8988T (cell line): ENCODE measurements at regions not wholly inside any gene's neighbourhood (a gene's known extent, or its start where the extent isn't known, plus 50 kb on each side); places are given as distances from the start of the nearest gene placed in this dataset.

Source experiments
- DNase-seq: peaks from one replicate; pipeline ENCODE4 v3.0.0; 2011

DNA sequence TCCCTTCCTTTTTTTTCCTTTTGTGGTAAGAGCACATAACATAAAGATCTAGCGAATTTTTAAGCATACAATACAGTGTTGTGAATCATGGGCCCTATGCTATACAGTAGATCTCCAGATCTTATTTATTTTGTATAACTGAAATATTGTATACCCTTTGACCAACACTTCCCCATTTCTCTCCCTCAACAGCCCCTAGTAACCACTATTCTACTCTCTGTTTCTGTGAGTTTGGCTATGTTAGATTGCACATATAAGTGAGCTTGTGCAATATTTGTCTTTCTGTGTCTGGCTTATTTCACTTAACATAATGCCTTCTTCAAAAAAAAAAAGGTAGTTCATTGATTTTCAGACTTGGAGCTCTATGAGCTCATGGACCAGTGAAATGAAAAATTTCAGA, 180.5 kb downstream of the C11orf91 start:
- DNase-seq: no peak

DNA sequence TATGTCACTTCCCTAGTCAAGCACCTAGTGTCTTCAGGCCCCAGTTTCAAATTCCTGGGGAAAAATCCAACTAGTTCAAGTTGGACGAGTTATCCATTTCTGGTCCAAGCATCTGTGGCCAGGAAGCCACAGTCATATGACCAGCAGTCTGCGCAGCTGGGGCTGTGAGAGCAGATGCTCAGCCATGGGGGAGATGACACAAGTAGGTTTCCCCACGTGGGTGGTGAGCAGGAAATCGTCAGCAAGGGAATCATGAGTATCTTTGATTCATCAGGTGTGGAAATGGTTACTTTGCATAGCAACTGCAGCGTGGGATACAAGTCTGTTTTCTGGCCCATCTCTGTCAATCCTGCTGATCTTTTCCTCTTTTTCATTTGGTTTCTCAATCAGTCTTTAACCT, 185.3 kb downstream of the C11orf91 start:
- no peak for DNase-seq

DNA sequence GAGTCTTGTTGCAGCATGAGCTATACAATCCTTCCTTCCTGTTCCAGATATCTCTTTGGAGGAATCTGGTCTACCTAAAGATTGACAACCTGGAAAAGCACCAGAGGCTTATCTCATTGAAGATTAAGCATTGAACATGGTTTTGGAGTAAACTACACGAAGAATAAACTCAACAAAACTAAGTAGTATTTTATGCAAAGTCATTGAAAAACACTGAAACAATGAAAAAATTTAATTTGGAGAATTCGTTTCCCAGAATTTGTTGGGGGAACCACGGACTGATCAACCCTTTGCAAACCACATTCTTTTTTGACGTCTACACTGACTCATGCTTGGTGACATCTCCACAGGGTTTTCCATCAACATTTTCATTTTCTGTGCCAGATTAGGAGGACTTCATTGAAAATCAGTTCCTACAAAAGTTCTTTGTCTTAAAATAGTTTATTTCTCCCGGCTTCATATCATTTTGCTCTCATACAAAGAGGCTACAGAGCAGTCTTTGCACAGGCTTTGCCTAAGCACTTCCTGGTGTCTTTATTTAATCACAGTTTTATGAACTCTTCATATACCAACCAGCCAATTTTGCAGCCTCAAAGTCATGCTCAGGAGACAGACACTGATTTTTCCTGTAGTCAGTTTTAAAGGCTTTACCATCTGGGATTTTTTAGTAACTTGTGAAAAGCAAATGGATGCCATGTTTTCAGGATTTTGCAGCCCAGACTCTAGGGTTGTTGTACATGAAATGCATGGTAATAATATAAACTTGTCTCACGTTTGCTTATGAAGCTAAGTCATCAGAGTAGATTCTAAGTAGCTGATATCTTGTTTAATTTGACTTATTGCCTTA, 186.3 kb downstream of the C11orf91 start:
- no peak for DNase-seq

- no peak for DNase-seq
Measured at GRCh38 chr11:33509632-33510031, 191.0 kb downstream of the C11orf91 start.

GRCh38 chr11:33507967-33508366, 192.7 kb downstream of the C11orf91 start:
- DNase-seq: no peak

- no peak for DNase-seq
Measured at GRCh38 chr11:33507356-33507755, 193.3 kb downstream of the C11orf91 start.

DNA sequence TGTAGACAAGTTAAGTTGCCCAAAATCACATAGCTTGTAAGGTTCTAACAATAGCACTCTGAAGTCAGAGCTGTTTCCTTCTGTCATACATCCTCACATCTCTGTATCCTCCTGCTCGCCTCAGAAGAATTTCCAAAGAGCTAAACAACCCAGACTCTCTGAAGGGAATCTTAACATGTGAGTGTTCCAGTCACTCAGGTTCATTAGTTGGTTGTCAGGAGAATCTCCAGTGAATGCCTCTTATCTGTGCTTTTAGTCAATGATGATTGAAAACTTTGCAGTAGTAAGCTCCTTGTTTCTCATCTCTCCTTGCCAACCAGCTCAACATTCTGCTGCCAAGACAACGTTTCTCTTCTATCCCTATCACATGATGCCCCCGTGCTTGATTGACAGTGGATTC, 195.5 kb downstream of the C11orf91 start:
- no peak for DNase-seq

DNA sequence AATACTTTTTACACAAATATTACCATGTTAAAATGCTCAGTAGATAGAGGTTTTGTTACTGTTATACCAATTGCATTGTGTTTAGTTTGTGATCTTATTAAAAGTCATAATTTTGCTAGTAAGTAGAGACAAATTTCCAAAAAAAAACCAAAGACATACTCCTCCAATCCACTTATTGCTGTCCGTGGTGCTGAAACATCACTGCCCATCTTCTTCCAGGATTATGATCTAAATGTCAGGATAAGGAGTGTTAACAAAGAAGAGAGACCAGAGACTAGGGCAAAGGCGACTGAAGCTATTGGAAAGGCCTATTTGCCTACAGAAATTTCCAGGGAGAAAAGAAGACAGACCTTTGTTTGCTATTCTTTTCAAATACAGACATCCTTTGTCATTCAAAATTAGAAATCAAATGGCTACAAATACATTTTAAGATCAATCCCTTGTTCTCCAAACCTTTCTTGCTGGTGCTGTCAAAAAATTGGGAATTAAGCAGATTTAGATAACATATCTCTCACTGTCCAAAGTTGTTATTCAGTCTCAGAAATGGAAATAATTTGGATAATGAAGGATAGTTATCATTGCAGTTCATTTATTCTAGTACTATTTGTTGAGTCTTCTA, 199.7 kb downstream of the C11orf91 start:
- DNase-seq: no peak

GRCh38 chr11:33500332-33500731, 200.3 kb downstream of the C11orf91 start:
- no peak for DNase-seq

GRCh38 chr11:33492596-33492995, 208.0 kb downstream of the C11orf91 start:
- no peak for DNase-seq

DNA sequence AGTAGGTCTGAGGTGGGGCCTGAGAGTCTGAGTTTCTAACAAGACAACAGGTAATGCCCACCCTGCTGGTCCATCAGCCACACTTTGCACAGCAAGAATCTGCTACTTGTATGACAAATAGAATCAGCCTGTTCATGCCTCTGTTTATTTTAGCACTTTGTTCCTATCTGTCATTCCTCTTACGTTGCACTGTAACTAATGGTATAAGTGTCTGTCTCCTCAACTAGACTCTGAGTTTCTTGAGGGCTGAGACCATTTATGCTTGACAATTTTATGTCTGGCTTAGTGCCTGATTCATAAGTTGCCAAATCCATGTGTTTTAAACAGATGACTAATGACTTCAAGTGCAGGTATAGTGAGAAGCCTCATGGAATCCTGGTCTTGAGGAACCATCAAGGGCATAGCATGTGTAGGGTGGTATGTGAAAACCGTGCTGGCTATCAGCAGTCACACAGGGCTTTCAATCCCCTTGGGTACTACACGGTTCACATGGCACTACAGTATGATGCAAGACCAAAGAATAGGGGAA, 209.7 kb downstream of the C11orf91 start:
- no peak for DNase-seq

DNA sequence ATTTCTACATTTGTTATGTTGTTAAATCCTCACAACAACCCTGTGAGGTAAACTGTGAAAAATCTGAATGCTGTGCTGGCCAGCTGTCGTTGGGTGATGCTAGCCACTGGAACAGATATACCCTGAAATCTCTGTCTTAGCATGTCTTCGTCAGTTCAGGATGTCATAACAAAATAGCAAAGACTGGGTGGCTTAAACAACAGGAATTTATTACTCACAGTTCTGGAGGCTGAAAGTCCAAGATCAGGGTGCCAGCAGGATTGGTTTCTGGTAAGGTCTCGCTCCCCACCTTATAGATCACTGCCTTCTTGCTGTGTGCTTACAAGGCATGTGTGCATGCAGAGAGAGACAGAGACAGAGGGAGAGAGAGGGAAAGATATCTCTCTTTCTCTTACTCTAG, 211.7 kb downstream of the C11orf91 start:
- no peak for DNase-seq

- DNase-seq: no peak
Measured at GRCh38 chr11:33480626-33481025, 220.0 kb downstream of the C11orf91 start.

DNA sequence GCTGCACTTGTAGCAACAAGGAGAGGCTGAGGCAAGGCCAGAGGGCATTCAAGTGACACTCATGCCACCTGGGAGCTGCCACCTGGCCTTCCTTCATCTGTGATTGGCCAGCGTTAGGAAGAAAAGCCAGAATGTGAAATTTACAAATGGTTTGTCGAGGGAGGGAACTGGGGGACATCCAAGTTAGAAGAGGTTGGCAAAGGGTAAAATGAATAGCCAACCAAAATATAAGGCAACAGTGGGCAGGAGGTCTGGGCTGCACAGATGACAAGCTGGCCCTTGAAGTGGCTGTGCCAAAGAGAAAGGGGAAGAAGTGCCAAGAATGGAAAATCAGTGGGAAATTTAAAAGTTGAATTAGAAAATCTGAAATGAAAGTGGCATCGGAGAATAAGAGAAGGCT, 221.4 kb downstream of the C11orf91 start:
- no peak for DNase-seq

- no peak for DNase-seq
Measured at GRCh38 chr11:33478111-33478573, 221.0 kb downstream of the HIPK3 start.

GRCh38 chr11:33476945-33477606, 219.9 kb downstream of the HIPK3 start:
- DNase-seq: no peak

- DNase-seq: no peak
Measured at GRCh38 chr11:33475993-33476392, 218.8 kb downstream of the HIPK3 start.

DNA sequence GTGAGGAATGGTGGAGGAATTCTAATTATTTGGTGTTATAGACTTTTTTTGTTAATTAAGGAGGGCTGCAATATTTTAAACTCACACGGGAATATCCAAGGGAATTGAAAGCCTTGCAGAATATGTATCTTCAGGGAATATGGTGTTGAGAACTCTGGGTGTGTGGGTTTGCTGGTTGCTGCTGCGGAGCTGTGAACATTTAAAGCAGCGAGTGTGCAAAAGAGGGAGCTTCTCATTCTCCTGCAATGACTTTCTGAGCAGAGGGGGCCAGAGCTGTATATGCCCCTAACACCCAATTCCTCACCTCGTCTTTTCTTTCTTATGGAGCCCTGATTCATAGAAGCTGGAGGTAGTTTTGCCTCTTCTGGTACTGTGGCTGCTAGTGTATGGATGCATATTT, 217.7 kb downstream of the HIPK3 start:
- DNase-seq: no peak

- DNase-seq: no peak
Measured at GRCh38 chr11:33471541-33471940, 214.4 kb downstream of the HIPK3 start.

- no peak for DNase-seq
Measured at GRCh38 chr11:33467966-33468365, 210.8 kb downstream of the HIPK3 start.

DNA sequence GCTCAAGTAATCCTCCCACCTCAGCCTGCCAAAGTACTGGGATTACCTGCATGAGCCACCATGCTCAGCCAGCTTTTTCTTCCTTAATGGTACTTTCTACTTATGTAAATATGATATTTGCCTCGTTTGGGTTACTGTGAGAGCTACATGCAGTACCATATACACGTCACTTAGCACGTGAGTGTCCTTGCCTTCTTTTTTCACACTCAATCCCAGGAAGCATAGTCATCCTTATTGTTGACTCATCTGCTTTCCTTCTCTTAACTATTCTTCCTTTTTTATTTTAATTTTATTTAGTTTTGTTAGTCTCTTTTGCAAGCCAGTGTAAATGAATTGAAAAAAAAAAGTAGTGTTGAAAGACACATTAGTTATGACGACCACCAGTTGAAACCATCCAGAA, 205.9 kb downstream of the HIPK3 start:
- DNase-seq: no peak

DNA sequence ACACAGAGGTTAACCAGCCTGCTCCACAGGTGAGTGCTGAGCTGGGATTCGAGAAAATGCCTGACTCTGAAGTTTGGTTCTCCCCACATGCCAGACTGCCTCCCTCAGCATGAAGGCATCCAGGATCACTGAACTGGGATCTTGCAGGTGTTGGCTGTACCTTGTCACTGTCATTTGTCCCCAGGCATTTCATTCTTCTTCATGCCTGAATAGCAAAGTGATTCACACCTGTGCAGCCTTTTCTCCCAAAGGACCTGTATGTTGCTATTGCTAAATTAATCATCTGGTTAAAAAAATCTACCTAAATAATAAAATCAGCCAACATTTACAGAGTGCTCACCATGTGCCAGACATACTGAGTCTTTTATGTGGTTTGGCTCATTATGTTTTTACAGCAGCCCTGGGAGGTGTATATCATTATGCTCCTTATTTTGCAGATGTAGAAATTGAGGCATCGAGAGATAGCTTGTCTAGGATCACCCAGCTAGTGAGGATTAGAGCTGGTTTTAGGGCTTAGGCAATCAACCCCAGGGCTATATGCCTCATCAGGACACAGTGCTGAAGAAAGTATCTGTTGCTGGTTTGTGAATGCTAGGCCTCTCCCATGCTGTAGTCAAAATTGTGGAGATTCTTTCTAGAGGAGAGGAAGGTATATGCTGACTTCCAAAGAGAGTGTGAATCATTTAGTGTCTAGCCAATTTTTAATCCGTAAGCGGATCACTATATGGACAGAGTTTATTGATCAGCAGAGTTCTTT, 204.4 kb downstream of the HIPK3 start:
- DNase-seq: no peak

DNA sequence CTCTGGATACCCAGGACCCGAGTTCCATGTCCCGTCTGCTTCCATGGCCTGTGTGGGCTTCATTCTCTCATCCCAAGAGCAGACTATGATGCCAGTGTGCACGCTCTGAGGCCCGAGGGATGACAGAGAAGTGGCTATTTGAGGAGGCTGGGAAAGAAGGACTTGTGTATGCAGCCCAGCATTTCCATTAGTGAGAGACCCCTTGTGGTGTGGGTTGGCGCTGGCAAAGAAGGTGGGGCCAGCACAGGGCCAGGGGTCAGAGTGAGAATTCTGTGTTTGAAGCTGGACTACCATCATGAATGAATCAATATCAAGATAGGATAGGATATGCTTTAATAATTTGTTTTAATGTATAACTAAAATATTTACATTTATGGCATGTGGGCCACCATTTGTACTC, 200.8 kb downstream of the HIPK3 start:
- DNase-seq: no peak
